SW480 (cell line): ENCODE measurements at regions not wholly inside any gene's neighbourhood (a gene's known extent, or its start where the extent isn't known, plus 50 kb on each side); places are given as distances from the start of the nearest gene placed in this dataset.
"Not testable (repeated sequence)": the region's sequence is repeated elsewhere in the genome, so short reads cannot be mapped to it uniquely, and the experiment has no call there.

ENCODE experiments used
- DNase-seq: peaks from one replicate; pipeline ENCODE4 v3.0.0-alpha.2; 2016; ENCODE audit warnings: low spot score

DNA sequence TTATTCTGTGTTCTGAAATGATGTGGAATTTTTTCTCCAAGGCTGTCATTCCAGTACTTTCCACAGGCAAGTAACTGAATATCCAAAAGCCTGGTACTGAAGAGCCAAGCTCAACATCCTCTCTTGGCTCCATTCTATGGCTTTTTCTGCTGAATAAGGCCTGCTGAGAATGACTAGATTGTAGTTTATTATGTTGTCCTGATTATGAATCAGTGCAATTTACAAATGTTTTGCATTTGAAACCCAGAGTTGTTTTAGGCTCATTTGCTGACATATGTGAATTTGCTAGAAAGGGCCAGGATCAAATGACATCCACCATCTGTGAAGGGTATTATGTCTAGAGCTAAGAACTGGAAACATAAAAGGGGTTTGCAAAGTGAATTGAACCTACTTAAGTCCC, 596.6 kb downstream of the KCTD12 start:
- DNase-seq = no peak

- no peak for DNase-seq
Measured at GRCh38 chr13:76286178-76286577, 600.0 kb downstream of the KCTD12 start.

GRCh38 chr13:76285463-76285862, 600.7 kb downstream of the KCTD12 start:
- no peak for DNase-seq

DNA sequence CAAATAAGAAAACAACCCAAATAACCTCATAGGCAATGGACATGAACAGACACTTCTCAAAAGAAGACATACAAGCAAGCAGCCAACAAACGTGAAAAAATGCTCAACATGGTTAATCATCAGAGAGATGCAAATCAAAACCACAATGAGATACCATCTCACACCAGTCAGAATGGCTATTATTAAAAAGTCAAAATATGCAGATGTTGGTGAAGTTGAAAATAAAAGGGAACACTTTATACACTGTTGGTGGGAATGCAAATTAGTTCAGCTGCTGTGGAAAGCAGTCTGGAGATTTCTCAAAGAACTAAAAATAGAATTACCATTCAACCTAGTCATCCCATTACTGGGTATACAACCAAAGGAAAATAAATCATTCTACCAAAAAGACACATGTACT, 606.4 kb downstream of the KCTD12 start:
- not testable (repeated sequence) for DNase-seq

- no peak for DNase-seq
Measured at GRCh38 chr13:76271728-76272232, 614.4 kb downstream of the KCTD12 start.

DNA sequence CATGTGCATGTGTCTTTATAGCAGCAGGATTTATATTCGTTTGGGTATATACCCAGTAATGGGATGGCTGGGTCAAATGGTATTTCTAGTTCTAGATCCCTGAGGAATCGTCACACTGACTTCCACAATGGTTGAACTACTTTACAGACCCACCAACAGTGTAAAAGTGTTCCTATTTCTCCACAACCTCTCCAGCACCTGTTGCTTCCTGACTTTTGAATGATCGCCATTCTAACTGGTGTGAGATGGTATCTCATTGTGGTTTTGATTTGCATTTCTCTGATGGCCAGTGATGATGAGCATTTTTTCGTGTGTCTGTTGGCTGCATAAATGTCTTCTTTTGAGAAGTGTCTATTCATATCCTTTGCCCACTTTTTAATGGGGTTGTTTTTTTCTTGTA, 617.9 kb downstream of the KCTD12 start:
- not testable (repeated sequence) for DNase-seq

DNA sequence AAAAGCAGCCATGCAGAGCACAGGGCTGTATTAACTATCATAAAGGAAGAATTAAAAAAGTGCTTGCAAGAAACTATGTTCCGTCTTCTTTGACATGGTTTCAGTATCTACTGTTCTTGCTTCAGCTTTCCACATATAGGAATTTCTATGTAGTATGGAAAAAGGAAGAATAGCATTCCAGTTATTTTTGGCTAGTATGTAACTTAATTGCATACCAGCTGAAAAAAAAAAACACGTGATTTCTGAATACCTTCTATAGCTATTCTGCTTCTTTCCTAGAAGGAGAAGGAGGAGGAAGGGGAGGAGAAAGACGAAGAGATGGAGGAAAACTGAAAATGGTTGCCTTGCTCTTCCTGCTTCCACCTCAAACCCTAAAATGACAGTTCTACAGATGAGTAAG, 619.0 kb downstream of the KCTD12 start:
- DNase-seq = no peak

DNA sequence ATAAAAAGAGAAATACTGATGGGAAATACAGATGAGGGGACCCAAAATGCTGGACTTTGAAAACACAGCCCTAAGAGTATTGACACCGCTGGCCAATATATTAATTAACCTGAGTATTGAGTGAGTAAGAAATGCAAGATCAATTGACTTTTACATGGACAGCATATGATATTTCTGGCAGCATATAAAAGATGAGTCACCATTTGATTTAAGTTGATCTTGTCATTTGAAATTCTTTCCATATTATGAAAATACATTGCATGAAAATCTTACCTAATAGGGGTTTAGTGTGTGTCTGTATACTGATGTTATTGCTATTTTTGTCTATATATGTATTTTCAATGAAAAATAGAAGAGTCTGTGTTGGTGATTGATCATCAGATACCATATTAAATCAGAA, 619.6 kb downstream of the KCTD12 start:
- no peak for DNase-seq

- DNase-seq = no peak
Measured at GRCh38 chr13:76250211-76250610, 614.1 kb downstream of the LMO7 start.

- DNase-seq = no peak
Measured at GRCh38 chr13:76245920-76246319, 609.8 kb downstream of the LMO7 start.

DNA sequence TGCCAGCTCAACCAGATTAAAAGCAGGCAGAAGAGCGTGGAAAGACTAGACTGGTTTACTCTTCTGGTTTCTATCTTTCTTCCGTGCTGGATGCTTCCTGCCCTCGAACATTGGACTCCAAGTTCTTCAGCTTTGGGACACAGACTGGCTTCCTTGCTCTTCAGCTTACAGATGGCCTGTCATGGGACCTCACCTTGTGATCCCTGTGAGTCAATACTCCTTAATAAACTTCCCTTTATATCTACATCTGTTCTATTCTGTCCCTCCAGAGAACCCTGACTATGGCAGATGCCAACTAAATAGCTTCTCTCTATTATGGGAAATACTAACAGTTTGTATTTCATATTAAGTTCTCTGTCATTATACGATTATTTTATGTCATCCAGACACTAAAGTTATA, 609.1 kb downstream of the LMO7 start:
- no peak for DNase-seq

DNA sequence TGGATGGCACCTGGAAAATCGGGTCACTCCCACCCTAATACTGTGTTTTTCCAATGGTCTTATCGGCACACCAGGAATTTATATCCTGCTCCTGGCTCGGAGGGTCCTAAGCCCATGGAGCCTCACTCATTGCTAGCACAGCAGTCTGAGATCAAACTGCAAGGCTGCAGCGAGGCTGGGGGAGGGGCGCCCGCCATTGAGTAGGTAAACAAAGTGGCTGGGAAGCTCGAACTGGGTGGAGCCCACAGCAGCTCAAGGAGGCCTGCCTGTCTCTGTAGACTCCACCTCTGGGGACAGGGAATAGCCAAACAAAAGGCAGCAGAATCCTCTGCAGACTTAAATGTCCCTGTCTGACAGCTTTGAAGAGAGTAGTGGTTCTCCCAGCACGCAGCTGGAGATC, 607.0 kb downstream of the LMO7 start:
- DNase-seq = not testable (repeated sequence)

- DNase-seq = no peak
Measured at GRCh38 chr13:76239031-76239680, 603.0 kb downstream of the LMO7 start.

GRCh38 chr13:76231522-76232167, 595.5 kb downstream of the LMO7 start:
- no peak for DNase-seq

DNA sequence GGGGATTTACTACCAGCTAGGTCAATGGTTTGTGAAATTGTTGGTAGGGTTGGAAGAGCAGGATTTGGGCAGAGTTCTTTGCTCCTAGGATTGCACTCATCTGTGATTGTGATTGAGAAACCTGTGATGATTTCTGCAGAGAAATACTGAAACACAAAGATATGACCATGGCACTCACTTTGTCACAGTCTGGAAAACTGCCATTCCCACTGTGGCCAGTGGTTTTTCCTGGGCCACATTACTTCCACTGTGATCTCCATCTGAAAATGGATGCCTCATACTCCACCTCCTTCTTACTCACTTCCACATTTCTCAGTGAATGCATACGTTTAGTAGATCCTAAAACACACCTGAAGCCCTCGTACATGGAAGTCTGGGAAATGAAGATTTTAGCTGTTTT, 593.2 kb downstream of the LMO7 start:
- no peak for DNase-seq

DNA sequence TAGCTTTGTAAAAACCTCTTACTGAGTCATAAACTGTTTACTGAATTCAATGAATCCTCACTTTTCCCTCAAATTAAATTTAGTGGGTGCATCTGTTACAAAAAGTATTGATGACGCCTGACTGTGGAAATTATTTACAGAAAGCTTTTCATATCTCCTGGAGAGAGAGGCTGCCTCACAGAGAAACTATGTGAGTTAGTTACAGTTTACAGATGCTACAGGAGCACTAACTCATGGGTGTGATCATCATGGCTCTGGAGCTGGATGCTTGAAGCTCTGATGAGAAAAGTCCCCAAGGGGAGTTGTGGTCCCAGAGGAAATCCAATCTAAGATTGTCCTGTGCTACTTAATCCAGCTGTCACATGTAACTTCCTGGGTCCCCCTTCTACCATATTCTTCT, 590.8 kb downstream of the LMO7 start:
- DNase-seq = no peak

DNA sequence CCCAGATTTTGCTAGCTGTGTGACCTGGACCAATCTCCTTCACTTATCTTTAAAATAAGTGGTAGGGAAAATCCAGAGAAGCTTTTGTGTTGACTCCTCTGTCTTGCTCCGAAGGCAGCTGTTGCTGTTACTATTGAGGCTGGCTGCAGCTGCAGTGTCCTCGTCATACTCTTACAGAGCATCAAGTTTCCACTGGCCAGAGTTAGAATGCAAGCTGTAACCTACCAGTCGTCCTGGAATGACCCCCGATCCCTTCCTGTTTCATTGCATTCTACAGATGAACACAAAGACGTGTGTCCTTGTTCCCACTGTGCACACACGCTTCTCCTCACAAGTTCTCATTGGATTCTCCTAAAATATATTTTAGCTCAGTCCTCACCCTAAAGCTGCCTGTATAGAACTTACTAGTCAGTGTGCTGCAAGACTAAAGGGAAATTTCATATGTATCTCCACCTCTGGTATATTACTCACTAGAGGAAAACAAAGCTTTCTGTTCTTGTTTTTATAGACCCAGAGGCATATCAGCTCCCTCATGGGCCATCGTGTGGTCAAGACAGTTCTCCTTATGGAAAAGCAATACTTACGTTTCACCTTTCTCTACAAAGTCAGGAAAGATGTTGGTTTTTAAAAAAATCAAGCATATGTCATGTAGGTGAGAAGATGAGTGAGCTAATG, 589.8 kb downstream of the LMO7 start:
- no peak for DNase-seq

GRCh38 chr13:76223999-76224398, 587.9 kb downstream of the LMO7 start:
- no peak for DNase-seq

GRCh38 chr13:76223565-76223964, 587.4 kb downstream of the LMO7 start:
- DNase-seq = no peak

DNA sequence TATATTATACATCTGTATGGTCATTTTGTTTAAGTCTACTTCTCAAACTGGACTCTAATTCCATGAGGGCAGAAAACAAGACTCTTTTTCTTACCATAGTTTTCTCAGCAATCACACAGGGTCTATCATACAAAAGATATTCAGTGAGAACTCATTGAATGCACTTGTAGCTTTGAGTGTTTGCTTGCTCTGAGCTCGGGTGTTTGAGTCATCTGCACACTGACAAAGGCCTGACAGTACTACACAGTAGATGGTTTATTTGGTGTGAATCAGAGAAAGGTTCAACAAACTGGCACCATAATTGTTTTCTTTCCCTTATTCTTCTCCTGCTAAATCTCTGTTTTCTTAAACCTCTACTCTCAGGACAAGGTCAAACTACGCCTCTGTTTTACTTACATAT, 586.4 kb downstream of the LMO7 start:
- DNase-seq = no peak

GRCh38 chr13:76216729-76217128, 580.6 kb downstream of the LMO7 start:
- no peak for DNase-seq

DNA sequence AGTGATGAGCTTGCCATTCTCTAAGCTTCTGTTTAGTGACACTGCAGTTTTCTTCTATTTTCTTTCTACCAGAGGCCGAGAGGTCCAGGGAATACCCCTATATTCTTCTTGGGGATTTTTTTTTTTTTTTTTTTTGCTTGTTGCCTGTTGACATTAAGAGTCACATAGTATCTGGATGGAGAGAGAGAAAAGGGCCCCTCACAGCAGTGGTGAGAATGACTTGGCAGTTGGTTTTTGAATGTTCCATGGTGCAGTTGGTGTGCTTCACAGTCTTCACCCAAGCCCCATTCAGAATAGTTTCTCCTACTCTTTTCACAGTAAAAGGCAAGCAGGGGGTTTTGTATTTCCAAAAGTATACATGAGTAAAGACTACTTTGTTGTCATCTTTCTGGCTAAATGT, 577.9 kb downstream of the LMO7 start:
- DNase-seq = no peak

GRCh38 chr13:76213423-76213904, 577.3 kb downstream of the LMO7 start:
- DNase-seq = no peak
